Heart left ventricle (tissue), 16 donors: ENCODE measurements at regions not wholly inside any gene's neighbourhood (a gene's known extent, or its start where the extent isn't known, plus 50 kb on each side); places are given as distances from the start of the nearest gene placed in this dataset.

Experiments
- ATAC-seq, 4 donors: fragments of 200-7000 bp; cut with Tn5 transposase; one replicate each; pipeline ENCODE4 v1.9.1; 2020 to 2022; ENCODE audit warnings: moderate library complexity in 4 of 4, mild to moderate bottlenecking in 3 of 4, moderate number of reproducible peaks in 1 of 4
- DNase-seq, 5 donors: peaks; one replicate each; pipeline ENCODE4 v3.0.0-alpha.2; 2020
- H3K27ac ChIP-seq, 12 donors: fragments of 200-600 bp; sonication (generic) in 4 of 12; one replicate each; pipeline versions ENCODE4 v1.5.0 to v1.8.0; 2016 to 2022; ENCODE audit warnings: mild to moderate bottlenecking in 2 of 12
- H3K27me3 ChIP-seq, 9 donors: fragments of 200-600 bp; sonication (generic) in 2 of 9; one replicate each; pipeline versions ENCODE4 v1.5.1 to v1.8.0; 2016 to 2022; ENCODE audit warnings: mild to moderate bottlenecking in 3 of 9
- H3K36me3 ChIP-seq, 9 donors: fragments of 200-600 bp; sonication (generic) in 2 of 9; one replicate each; pipeline versions ENCODE4 v1.5.0 to v1.8.0; 2018 to 2022; ENCODE audit warnings: mild to moderate bottlenecking in 2 of 9
- H3K4me1 ChIP-seq, 12 donors: fragments of 200-600 bp; sonication (generic) in 4 of 12; one replicate each; pipeline versions ENCODE4 v1.5.0 to v1.8.0; 2016 to 2022; ENCODE audit warnings: mild to moderate bottlenecking in 3 of 12
- H3K4me3 ChIP-seq, 12 donors: fragments of 200-600 bp; sonication (generic) in 4 of 12; one replicate each; pipeline versions ENCODE4 v1.5.0 to v1.8.0; 2017 to 2022; ENCODE audit warnings: mild to moderate bottlenecking in 9 of 12, moderate library complexity in 4 of 12
- H3K9me3 ChIP-seq, 12 donors: fragments of 200-600 bp; sonication (generic) in 4 of 12; one replicate each; pipeline versions ENCODE4 v1.5.0 to v1.8.0; 2016 to 2022; ENCODE audit warnings: mild to moderate bottlenecking in 1 of 12
- POLR2A ChIP-seq, 2 donors: fragments of 450-650 bp; IDR thresholded peaks; one replicate each; pipeline ENCODE4 v1.6.1; 2017; ENCODE audit warnings: antibody characterized with exemption in 2 of 2, mild to moderate bottlenecking in 2 of 2, moderate library complexity in 2 of 2
- WGBS, 4 donors: extraction: QIAGEN DNeasy Blood & Tissue Kit in 2 of 4; methylation state at CpG; one replicate each; pipeline versions ENCODE4 v1.1.5 to v1.1.7; 2013 to 2018; 5-methylcytosine and 5-hydroxymethylcytosine counted together
- intact Hi-C, 10 donors: fragments of 100-400 bp; cut with DNase I; formaldehyde crosslinking; loops; one replicate each; pipeline versions ENCODE4 v1.11.1 to v1.14.2; 2022
- TF ChIP-seq, protein P1 (sequence below), 12 donors: fragments of 200-600 bp; sonication (generic) in 4 of 12; IDR thresholded peaks; one replicate each; pipeline versions ENCODE4 v1.5.0 to v1.8.0; 2018 to 2022; ENCODE audit warnings: antibody characterized with exemption in 12 of 12, mild to moderate bottlenecking in 5 of 12
- donor health status: ischemic (EF 13 %, LVEDD 7.1; RV severe dilation, severe dysfunction).
- donor health status: healthy with polysubstance abuse.
- donor health status: DM: no; HTN: yes; CAD: no.
- donor health status: DM: no; HTN: no; CAD: no.
- donor health status: ischemic (EF 25% LVEDD 6.9; RV normal size, moderate dysfunction).
- donor health status: ischemic (EF 25% LVEDD 5.7; RV mildly dilated, moderate dysfunction).
- donor health status: healthy.
- donor health status: DM: yes; HTN: yes; CAD: no.
- donor health status: ischemic (EF 35%, LVEDD 5.7; RV mildly dilated, moderate dysfunction).
- donor health status: nonischemic (EF 11% LVEDD 7.7; RV severe dilation, severe dysfunction).
- donor health status: DM: yes; HTN: yes; CAD: no.
- donor health status: PGD.
- donor health status: ischemic (EF 29% LVEDD 5.4; RV normal size, mild dysfunction).
- donor health status: nonischemic (EF 23%, LVEDD 6.1; RV moderate dilation, normal function).

DNA sequence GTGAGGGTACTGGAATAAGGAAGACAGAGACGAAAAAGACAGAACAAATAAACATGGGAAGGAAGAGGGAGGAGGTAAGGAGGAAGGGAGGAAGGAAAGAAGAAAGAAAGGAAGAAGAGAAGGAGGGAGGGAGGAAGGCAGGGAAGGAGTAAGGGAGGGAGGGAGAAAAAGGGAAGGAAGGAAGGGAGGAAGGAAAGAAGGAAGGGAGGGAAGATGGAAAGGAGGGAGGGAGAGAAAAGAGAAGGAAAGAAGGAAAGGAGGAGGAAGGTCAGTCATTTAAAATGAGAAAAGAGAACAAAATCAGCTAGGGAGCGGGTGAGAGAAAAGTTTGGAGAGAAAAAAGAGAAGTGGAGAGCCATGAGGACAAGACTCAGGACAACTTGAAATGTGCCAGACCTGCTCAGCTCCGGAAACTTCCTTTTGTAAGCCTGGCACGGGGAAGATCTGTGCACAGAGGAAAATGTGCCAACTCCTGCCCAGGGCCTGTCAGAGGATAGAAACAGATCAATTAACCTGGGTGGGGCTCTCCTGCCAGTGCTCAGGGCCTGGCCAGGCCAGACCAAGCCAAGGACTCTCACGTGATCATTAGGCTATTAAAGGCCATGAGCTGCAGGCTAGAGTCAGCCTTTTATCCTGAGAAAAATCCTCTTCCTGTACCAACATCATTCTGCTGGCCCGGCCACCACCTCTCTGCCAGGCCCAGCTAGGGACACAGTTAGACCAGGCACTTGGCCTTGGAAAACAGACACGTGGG, 50.1 kb upstream of the BCL6 start:
- 72 to 85% (median 77%) methylated on average over 7 of the region's 7 CpGs for WGBS, 4 donors
- intact Hi-C loops = no loop called here
- ATAC-seq = peak in 2 of 4 donors; percentile 20 to 33

DNA sequence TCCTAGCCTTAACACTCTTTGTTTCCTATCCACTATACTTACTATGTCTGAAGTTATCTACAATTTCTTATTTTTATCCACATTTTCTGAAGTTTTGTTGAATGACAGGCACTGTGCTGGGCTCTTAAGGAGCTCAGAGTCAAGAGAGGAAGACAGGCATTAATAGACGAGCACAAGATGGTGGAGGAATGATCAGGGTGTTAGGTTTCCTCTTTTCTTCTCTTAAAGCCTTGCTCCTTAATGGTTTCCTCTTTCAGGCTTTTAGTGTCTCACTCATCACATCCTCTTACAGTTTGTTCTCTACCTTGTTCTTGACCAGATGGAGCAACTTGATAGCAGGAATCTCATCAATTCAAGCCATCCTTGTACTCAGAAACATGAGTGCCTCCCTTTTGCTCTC, 52.9 kb upstream of the BCL6 start:
- WGBS, 4 donors = 79 to 91% (median 83%) methylated on average over 1 of the region's 1 CpG
- DNase-seq = no peak
- Histone ChIP-seq H3K9me3 (no peaks in the 10 kb centered on the region), H3K27me3 (no peaks in the 10 kb centered on the region), H3K27ac (no peak overlapping the region), H3K36me3 (no peaks in the 10 kb centered on the region), H3K4me3 (no peak overlapping the region), H3K4me1 (peaks cover 0 to 29% (median 0%) of the 10 kb centered on the region in 12 donors)
- ATAC-seq = no peak
- intact Hi-C loops = loop anchor here in 1 of 10 donors (1.0 kb wide), 1 partner anchor 38 kb away; no protein-coding TSS in a partner anchor
- TF ChIP-seq, protein P1, sequence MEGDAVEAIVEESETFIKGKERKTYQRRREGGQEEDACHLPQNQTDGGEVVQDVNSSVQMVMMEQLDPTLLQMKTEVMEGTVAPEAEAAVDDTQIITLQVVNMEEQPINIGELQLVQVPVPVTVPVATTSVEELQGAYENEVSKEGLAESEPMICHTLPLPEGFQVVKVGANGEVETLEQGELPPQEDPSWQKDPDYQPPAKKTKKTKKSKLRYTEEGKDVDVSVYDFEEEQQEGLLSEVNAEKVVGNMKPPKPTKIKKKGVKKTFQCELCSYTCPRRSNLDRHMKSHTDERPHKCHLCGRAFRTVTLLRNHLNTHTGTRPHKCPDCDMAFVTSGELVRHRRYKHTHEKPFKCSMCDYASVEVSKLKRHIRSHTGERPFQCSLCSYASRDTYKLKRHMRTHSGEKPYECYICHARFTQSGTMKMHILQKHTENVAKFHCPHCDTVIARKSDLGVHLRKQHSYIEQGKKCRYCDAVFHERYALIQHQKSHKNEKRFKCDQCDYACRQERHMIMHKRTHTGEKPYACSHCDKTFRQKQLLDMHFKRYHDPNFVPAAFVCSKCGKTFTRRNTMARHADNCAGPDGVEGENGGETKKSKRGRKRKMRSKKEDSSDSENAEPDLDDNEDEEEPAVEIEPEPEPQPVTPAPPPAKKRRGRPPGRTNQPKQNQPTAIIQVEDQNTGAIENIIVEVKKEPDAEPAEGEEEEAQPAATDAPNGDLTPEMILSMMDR (IDR thresholded peaks at IDR 0.05) = no peak
- no peak for TF ChIP-seq POLR2A (IDR thresholded peaks at IDR 0.05)

More for the DNA sequence above, 50.1 kb upstream of the BCL6 start:
- Histone ChIP-seq H3K4me1 (peaks cover 0 to 28% (median 0%) of the 10 kb centered on the region in 12 donors), H3K4me3 (no peak overlapping the region), H3K36me3 (no peaks in the 10 kb centered on the region), H3K9me3 (no peaks in the 10 kb centered on the region), H3K27ac (no peak overlapping the region), H3K27me3 (no peaks in the 10 kb centered on the region)
- TF ChIP-seq POLR2A (IDR thresholded peaks at IDR 0.05) = no peak
- TF ChIP-seq, protein P1 (IDR thresholded peaks at IDR 0.05) = no peak
- DNase-seq = no peak

DNA sequence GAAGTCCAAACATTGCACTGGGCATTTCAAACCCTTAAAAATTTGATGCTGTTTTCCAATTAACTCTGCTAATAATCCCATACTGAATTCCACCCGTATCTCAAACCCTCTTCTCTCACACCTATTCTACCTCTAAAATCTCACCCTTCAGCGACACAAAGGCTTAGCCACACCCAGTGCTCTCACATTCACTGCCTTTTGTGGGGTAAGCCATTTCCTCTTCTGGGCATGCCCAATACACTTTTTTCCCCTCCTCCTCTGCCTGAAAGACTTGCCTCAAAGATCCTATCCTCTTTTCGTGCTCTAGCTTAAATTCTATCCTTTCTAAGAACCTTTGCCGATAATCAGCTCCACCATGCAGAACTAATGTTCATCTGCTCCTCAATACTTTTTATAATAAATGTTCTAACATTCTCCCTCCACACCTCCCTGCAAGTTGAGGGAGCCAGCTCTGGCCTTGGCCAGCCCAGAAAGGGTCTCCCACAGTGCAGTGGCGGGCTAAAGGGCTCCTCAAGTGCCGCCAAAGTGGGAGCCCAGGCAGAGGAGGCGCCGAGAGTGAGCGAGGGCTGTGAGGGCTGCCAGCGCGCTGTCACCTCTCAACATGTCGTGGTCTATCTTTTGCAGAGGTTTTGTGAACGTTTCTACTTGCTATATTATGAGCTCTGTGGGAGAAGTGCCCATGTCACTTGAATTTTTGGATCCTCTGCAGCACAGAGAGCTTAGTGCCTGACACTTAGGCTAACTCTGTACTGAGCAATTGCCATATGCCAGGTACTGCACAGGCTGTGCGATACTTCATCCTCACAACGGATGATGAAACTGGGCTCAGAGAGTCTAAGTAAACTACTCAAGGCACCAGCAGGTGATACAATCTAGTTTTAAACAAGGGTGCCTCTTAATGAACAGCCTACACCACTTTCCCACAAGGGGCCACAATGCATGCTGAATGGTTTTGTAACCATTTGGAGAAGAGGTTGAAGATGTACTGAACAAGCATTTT, 53.6 kb upstream of the BCL6 start:
- H3K36me3 ChIP-seq = no peaks in the 10 kb centered on the region
- H3K4me1 ChIP-seq = peaks cover 0 to 29% (median 0%) of the 10 kb centered on the region in 12 donors
- intact Hi-C loops = loop anchor here in 1 of 10 donors (1.0 kb wide), 1 partner anchor 37 kb away; no protein-coding TSS in a partner anchor
- DNase-seq = no peak
- no peak for ATAC-seq
- H3K9me3 ChIP-seq = no peaks in the 10 kb centered on the region
- TF ChIP-seq, protein P1 (IDR thresholded peaks at IDR 0.05) = no peak
- TF ChIP-seq POLR2A (IDR thresholded peaks at IDR 0.05) = no peak
- H3K27ac ChIP-seq = peak overlapping the region in 1 of 12 donors; percentile 61
- H3K4me3 ChIP-seq = no peak overlapping the region
- H3K27me3 ChIP-seq = no peaks in the 10 kb centered on the region
- WGBS, 4 donors = 86 to 90% (median 86%) methylated on average over 13 to 15 of the region's 15 CpGs
